Stimulated activated CD8-positive, alpha-beta memory T cell treated with anti-CD3 and anti-CD28 coated beads, Interleukin-4, amount 100 ng/mL, for 24 hours (primary cell): ENCODE measurements at regions not wholly inside any gene's neighbourhood (a gene's known extent, or its start where the extent isn't known, plus 50 kb on each side); places are given as distances from the start of the nearest gene placed in this dataset.

Experiments used
- DNase-seq: peaks from one replicate; pipeline ENCODE4 v3.0.0-alpha.2; 2020; ENCODE audit warnings: low read depth

GRCh38 chr5:40385544-40385943 is 294.2 kb upstream of the PTGER4 start:
- DNase-seq = no peak

GRCh38 chr5:40384782-40385390 is 294.8 kb upstream of the PTGER4 start:
- DNase-seq = no peak

- DNase-seq = no peak
These were observed 295.7 kb upstream of the PTGER4 start for GRCh38 chr5:40383749-40384651.

- DNase-seq = no peak
These were observed 297.9 kb upstream of the PTGER4 start for GRCh38 chr5:40381676-40382363.

- DNase-seq = no peak
These were observed 298.7 kb upstream of the PTGER4 start for GRCh38 chr5:40381016-40381415.

GRCh38 chr5:40378396-40379177 is 301.1 kb upstream of the PTGER4 start:
- DNase-seq = no peak

- DNase-seq = no peak
These were observed 303.1 kb upstream of the PTGER4 start for GRCh38 chr5:40376566-40376965.

- DNase-seq = no peak
These were observed 304.9 kb upstream of the PTGER4 start for GRCh38 chr5:40374853-40375252.

- DNase-seq = no peak
These were observed 311.5 kb upstream of the PTGER4 start for GRCh38 chr5:40368200-40368599.

GRCh38 chr5:40367255-40367654 is 312.5 kb upstream of the PTGER4 start:
- no peak for DNase-seq

- DNase-seq = no peak
These were observed 314.1 kb upstream of the PTGER4 start for GRCh38 chr5:40365342-40366330.

- no peak for DNase-seq
These were observed 315.3 kb upstream of the PTGER4 start for GRCh38 chr5:40364441-40364840.

GRCh38 chr5:40361378-40361777 is 318.3 kb upstream of the PTGER4 start:
- no peak for DNase-seq

GRCh38 chr5:40360685-40361084 is 319.0 kb upstream of the PTGER4 start:
- no peak for DNase-seq

GRCh38 chr5:40359832-40360231 is 319.9 kb upstream of the PTGER4 start:
- no peak for DNase-seq

- no peak for DNase-seq
These were observed 320.6 kb upstream of the PTGER4 start for GRCh38 chr5:40359093-40359492.

GRCh38 chr5:40356248-40356647 is 323.5 kb upstream of the PTGER4 start:
- DNase-seq = no peak

- DNase-seq = no peak
These were observed 323.9 kb upstream of the PTGER4 start for GRCh38 chr5:40355846-40356245.

- DNase-seq = no peak
These were observed 324.5 kb upstream of the PTGER4 start for GRCh38 chr5:40355181-40355580.

GRCh38 chr5:40354171-40354570 is 325.5 kb upstream of the PTGER4 start:
- DNase-seq = no peak

- DNase-seq = no peak
These were observed 326.3 kb upstream of the PTGER4 start for GRCh38 chr5:40353442-40353841.
